Endothelial cell (in vitro differentiated cells): ENCODE measurements at regions not wholly inside any gene's neighbourhood (a gene's known extent, or its start where the extent isn't known, plus 50 kb on each side); places are given as distances from the start of the nearest gene placed in this dataset.
"Not testable (repeated sequence)": the region's sequence is repeated elsewhere in the genome, so short reads cannot be mapped to it uniquely, and the experiment has no call there.

Experiments
- DNase-seq: peaks from one replicate; pipeline ENCODE4 v3.0.0; 2021; ENCODE audit warnings: low spot score
- H3K27ac Mint-ChIP-seq: one replicate; pipeline ENCODE4 v1.8.0; 2021; ENCODE audit warnings: mixed read lengths, inconsistent platforms; ENCODE audit not compliant: unreplicated experiment
- H3K27me3 Mint-ChIP-seq: one replicate; pipeline ENCODE4 v1.8.0; 2021; ENCODE audit warnings: mild to moderate bottlenecking, moderate library complexity, mixed read lengths, inconsistent platforms; ENCODE audit not compliant: unreplicated experiment
- H3K36me3 Mint-ChIP-seq: one replicate; pipeline ENCODE4 v1.8.0; 2021; ENCODE audit warnings: mild to moderate bottlenecking, low read depth, mixed read lengths, inconsistent platforms; ENCODE audit not compliant: unreplicated experiment
- H3K4me1 Mint-ChIP-seq: one replicate; pipeline ENCODE4 v1.8.0; 2021; ENCODE audit warnings: mild to moderate bottlenecking, mixed read lengths, inconsistent platforms; ENCODE audit not compliant: unreplicated experiment
- H3K4me3 Mint-ChIP-seq: one replicate; pipeline ENCODE4 v1.8.0; 2021; ENCODE audit warnings: mild to moderate bottlenecking, mixed read lengths, inconsistent platforms; ENCODE audit not compliant: unreplicated experiment
- H3K9me3 Mint-ChIP-seq: one replicate; pipeline ENCODE4 v1.8.0; 2021; ENCODE audit warnings: mixed read lengths, inconsistent platforms; ENCODE audit not compliant: unreplicated experiment

GRCh38 chr12:54105809-54106208, 52.2 kb downstream of the HOXC4 start:
- not testable (repeated sequence) for H3K4me1 Mint-ChIP-seq, H3K4me3 Mint-ChIP-seq, H3K27ac Mint-ChIP-seq, DNase-seq, H3K9me3 Mint-ChIP-seq, H3K36me3 Mint-ChIP-seq
- peaks cover 18% of the 10 kb centered on the region for H3K27me3 Mint-ChIP-seq

- H3K27me3 Mint-ChIP-seq: peaks cover 18% of the 10 kb centered on the region
- not testable (repeated sequence) for DNase-seq, H3K9me3 Mint-ChIP-seq, H3K4me1 Mint-ChIP-seq, H3K4me3 Mint-ChIP-seq, H3K27ac Mint-ChIP-seq, H3K36me3 Mint-ChIP-seq
Measured at GRCh38 chr12:54106252-54106651, 52.6 kb downstream of the HOXC4 start.

- not testable (repeated sequence) for H3K36me3 Mint-ChIP-seq, H3K4me3 Mint-ChIP-seq, H3K27ac Mint-ChIP-seq, DNase-seq, H3K9me3 Mint-ChIP-seq, H3K4me1 Mint-ChIP-seq
- peaks cover 18% of the 10 kb centered on the region for H3K27me3 Mint-ChIP-seq
Measured at GRCh38 chr12:54106803-54107579, 53.4 kb downstream of the HOXC4 start.

GRCh38 chr12:54112336-54112735, 58.7 kb downstream of the HOXC4 start:
- not testable (repeated sequence) for DNase-seq, H3K9me3 Mint-ChIP-seq, H3K4me3 Mint-ChIP-seq, H3K27ac Mint-ChIP-seq, H3K36me3 Mint-ChIP-seq, H3K4me1 Mint-ChIP-seq, H3K27me3 Mint-ChIP-seq

- not testable (repeated sequence) for H3K27me3 Mint-ChIP-seq, H3K4me1 Mint-ChIP-seq, H3K4me3 Mint-ChIP-seq, H3K9me3 Mint-ChIP-seq, DNase-seq, H3K36me3 Mint-ChIP-seq
- peak overlapping the region; percentile 10 for H3K27ac Mint-ChIP-seq
Measured at GRCh38 chr12:54116055-54116454, 62.4 kb downstream of the HOXC4 start.

GRCh38 chr12:54117392-54117791, 63.8 kb downstream of the HOXC4 start:
- H3K27ac Mint-ChIP-seq, H3K9me3 Mint-ChIP-seq, H3K4me3 Mint-ChIP-seq, DNase-seq, H3K36me3 Mint-ChIP-seq, H3K4me1 Mint-ChIP-seq: not testable (repeated sequence)
- H3K27me3 Mint-ChIP-seq: peaks cover 10% of the 10 kb centered on the region

GRCh38 chr12:54119082-54119481, 65.4 kb downstream of the HOXC4 start:
- not testable (repeated sequence) for DNase-seq, H3K36me3 Mint-ChIP-seq, H3K27ac Mint-ChIP-seq, H3K4me3 Mint-ChIP-seq, H3K4me1 Mint-ChIP-seq, H3K9me3 Mint-ChIP-seq
- H3K27me3 Mint-ChIP-seq: peaks cover 13% of the 10 kb centered on the region

- H3K27me3 Mint-ChIP-seq: peaks cover 23% of the 10 kb centered on the region
- peaks cover 19% of the 10 kb centered on the region for H3K4me1 Mint-ChIP-seq
- DNase-seq, H3K27ac Mint-ChIP-seq, H3K4me3 Mint-ChIP-seq, H3K36me3 Mint-ChIP-seq, H3K9me3 Mint-ChIP-seq: not testable (repeated sequence)
Measured at GRCh38 chr12:54123981-54124380, 64.8 kb downstream of the SMUG1 start.

- H3K4me1 Mint-ChIP-seq: peaks cover 12% of the 10 kb centered on the region
- not testable (repeated sequence) for H3K36me3 Mint-ChIP-seq, DNase-seq, H3K9me3 Mint-ChIP-seq, H3K27ac Mint-ChIP-seq
- peaks cover 26% of the 10 kb centered on the region for H3K27me3 Mint-ChIP-seq
- peak overlapping the region; percentile 86 for H3K4me3 Mint-ChIP-seq
Measured at GRCh38 chr12:54125708-54126028, 63.1 kb downstream of the SMUG1 start.
